ENCODE measurements at regions not wholly inside any gene's neighbourhood (a gene's known extent, or its start where the extent isn't known, plus 50 kb on each side); places are given as distances from the start of the nearest gene placed in this dataset.

DNA sequence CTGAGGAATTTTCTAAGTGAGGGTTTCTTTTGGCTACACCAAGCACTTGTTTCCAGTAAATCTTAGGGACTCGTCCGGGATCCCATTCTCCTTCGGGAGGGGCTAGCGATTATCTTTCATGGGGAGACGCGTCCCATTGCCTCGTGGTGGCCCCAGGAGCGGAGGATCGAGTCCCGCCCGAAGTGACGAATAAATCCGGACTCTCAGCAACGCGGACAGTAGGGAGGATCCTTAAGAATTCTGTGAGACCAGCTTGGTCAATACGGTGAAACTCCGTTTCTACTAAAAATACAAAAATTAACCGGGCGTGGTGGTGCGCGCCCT, 69.1 kb upstream of the PRSS16 start:
- no CpG with 5 or more reads among the region's 21 CpGs for WGBS (ENCODE audit: extremely low coverage, insufficient read length, low lambda C conversion rate)
- H3K9ac ChIP-seq (ENCODE audit: extremely low read depth, insufficient read length, low read length), result peak overlapping the region; percentile 89

More for the DNA sequence above, 69.1 kb upstream of the PRSS16 start:
- Mint-ChIP-seq H3K27ac (peak overlapping the region; percentile 95 to 99 (median 97)), H3K4me3 (peak overlapping the region; percentile 89 to 98), H3K9me3 (peaks cover 0 to 2% of the 10 kb centered on the region in 2 experiments; a peak in 1 of 5 replicates), H3K36me3 (ENCODE audit: insufficient read depth in 1 of 3, low read depth in 3 of 3) (peaks cover 0 to 2% (median 0%) of the 10 kb centered on the region in 3 experiments; a peak in 1 of 7 replicates), H3K27me3 (ENCODE audit: low read depth) (peaks cover 2% of the 10 kb centered on the region; the same call in 1 of the 2 replicates), H3K4me1 (peaks cover 14 to 16% of the 10 kb centered on the region in 2 experiments)
- Histone ChIP-seq H3T11ph (ENCODE audit: low read length) (peak overlapping the region; percentile 38), H2BK12ac (ENCODE audit: insufficient read length, low read depth, low read length) (no peak overlapping the region), H3K23ac (ENCODE audit: insufficient read length, low read depth, low read length) (no peak overlapping the region), H3K9me3 (ENCODE audit: control insufficient read depth, low read depth, low read length) (no peaks in the 10 kb centered on the region), H3K4ac (ENCODE audit: low read depth, low read length) (peak overlapping the region; percentile 21; the same call in 1 of the 2 replicates), H4K5ac (ENCODE audit: insufficient read length, low read depth, low read length) (no peak overlapping the region), H2BK20ac (ENCODE audit: low read depth, low read length, poor library complexity, severe bottlenecking) (no peak overlapping the region), H2BK120ac (ENCODE audit: low read depth, low read length, poor library complexity, severe bottlenecking) (peak overlapping the region; percentile 75), H4K20me1 (ENCODE audit: control insufficient read depth, insufficient read depth, insufficient read length) (no peaks in the 10 kb centered on the region), H4K91ac (ENCODE audit: insufficient read length, low read depth, low read length) (no peak overlapping the region), H2AFZ (ENCODE audit: low read length) (no peak overlapping the region), H4K8ac (replicated peaks; ENCODE audit: insufficient read length, low read depth, low read length) (no peak overlapping the region), H3K4me2 (ENCODE audit: insufficient read depth, insufficient read length, low read length) (peak overlapping the region; percentile 85), H3K23me2 (ENCODE audit: insufficient read length, low read depth, low read length, poor library complexity, severe bottlenecking) (peaks cover 4% of the 10 kb centered on the region), H3K56ac (ENCODE audit: insufficient read length, low read depth, low read length) (no peak overlapping the region), H3K79me1 (ENCODE audit: insufficient read depth, low read depth, low read length, poor library complexity, severe bottlenecking) (no peaks in the 10 kb centered on the region), H3K79me2 (ENCODE audit: insufficient read depth, low read length) (no peaks in the 10 kb centered on the region), H3K27ac (ENCODE audit: insufficient read length, low read depth, low read length) (peak overlapping the region; percentile 33), H3K27me3 (ENCODE audit: insufficient read depth, low read length) (no peaks in the 10 kb centered on the region), H3K18ac (ENCODE audit: insufficient read length, low read depth, low read length) (peak overlapping the region; percentile 84), H3K14ac (ENCODE audit: insufficient read depth, low read length) (peak overlapping the region; percentile 90), H2BK15ac (ENCODE audit: low read depth, low read length) (no peak overlapping the region), H2AK5ac (ENCODE audit: insufficient read length, low read length) (no peak overlapping the region), H3K4me1 (ENCODE audit: insufficient read depth, low read length) (no peaks in the 10 kb centered on the region), H2BK5ac (ENCODE audit: insufficient read length, low read length) (no peak overlapping the region)
- DNase-seq, result no peak
- TF ChIP-seq, protein P1, sequence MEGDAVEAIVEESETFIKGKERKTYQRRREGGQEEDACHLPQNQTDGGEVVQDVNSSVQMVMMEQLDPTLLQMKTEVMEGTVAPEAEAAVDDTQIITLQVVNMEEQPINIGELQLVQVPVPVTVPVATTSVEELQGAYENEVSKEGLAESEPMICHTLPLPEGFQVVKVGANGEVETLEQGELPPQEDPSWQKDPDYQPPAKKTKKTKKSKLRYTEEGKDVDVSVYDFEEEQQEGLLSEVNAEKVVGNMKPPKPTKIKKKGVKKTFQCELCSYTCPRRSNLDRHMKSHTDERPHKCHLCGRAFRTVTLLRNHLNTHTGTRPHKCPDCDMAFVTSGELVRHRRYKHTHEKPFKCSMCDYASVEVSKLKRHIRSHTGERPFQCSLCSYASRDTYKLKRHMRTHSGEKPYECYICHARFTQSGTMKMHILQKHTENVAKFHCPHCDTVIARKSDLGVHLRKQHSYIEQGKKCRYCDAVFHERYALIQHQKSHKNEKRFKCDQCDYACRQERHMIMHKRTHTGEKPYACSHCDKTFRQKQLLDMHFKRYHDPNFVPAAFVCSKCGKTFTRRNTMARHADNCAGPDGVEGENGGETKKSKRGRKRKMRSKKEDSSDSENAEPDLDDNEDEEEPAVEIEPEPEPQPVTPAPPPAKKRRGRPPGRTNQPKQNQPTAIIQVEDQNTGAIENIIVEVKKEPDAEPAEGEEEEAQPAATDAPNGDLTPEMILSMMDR (conservative IDR thresholded peaks at IDR 0.05), result no peak
